CD4-positive, alpha-beta memory T cell (primary cell): ENCODE measurements at regions not wholly inside any gene's neighbourhood (a gene's known extent, or its start where the extent isn't known, plus 50 kb on each side); places are given as distances from the start of the nearest gene placed in this dataset.

Experiments
- CTCF ChIA-PET: fragments of 350-600 bp; sonication (Branson Sonifier 250); formaldehyde crosslinking; loops from one replicate; lab custom pipeline; 2021; ENCODE audit warnings: inconsistent platforms; ENCODE audit not compliant: partially characterized antibody; lab: Charles Lee
- POLR2A ChIA-PET: fragments of 350-600 bp; sonication (Branson Sonifier 250); formaldehyde crosslinking; loops from one replicate; lab custom pipeline; 2021; ENCODE audit not compliant: partially characterized antibody; lab: Charles Lee
- DNase-seq, 5 donors: peaks; one replicate each; pipeline versions ENCODE4 v3.0.0 to v3.0.0-alpha.2; 2020 to 2022; ENCODE audit warnings: mixed read lengths in 1 of 5
- H3K27ac ChIP-seq: one replicate; pipeline ENCODE4 v1.7.0; 2013; ENCODE audit warnings: low read depth, low read length
- H3K27me3 ChIP-seq: 2 replicates; pipeline ENCODE4 v1.7.0; 2013; ENCODE audit warnings: mild to moderate bottlenecking, low read length, moderate library complexity; ENCODE audit not compliant: insufficient read depth
- H3K36me3 ChIP-seq: 2 replicates; pipeline ENCODE4 v1.7.0; 2013; ENCODE audit warnings: mild to moderate bottlenecking, low read length, moderate library complexity; ENCODE audit not compliant: insufficient read depth
- H3K4me1 ChIP-seq: 2 replicates; pipeline ENCODE4 v1.7.0; 2013; ENCODE audit warnings: mild to moderate bottlenecking, low read length, moderate library complexity; ENCODE audit not compliant: insufficient read depth
- H3K4me3 ChIP-seq, 2 donors: one replicate each; pipeline ENCODE4 v1.7.0; 2013; ENCODE audit warnings: low read length in 2 of 2, mild to moderate bottlenecking in 1 of 2
- H3K9me3 ChIP-seq, 2 donors: one replicate each; pipeline ENCODE4 v1.7.0; 2013; ENCODE audit warnings: low read length in 2 of 2, control low read depth in 1 of 2; ENCODE audit not compliant: control insufficient read depth in 1 of 2
- H3K27ac Mint-ChIP-seq, 7 donors: one replicate each; pipeline ENCODE4 v1.8.0; 2020 to 2021; ENCODE audit warnings: mixed read lengths in 7 of 7, mild to moderate bottlenecking in 6 of 7, inconsistent platforms in 3 of 7, moderate library complexity in 3 of 7
- H3K27me3 Mint-ChIP-seq, 2 donors: one replicate each; pipeline ENCODE4 v1.8.0; 2020 to 2021; ENCODE audit warnings: mixed read lengths in 2 of 2
- H3K36me3 Mint-ChIP-seq, 2 donors: one replicate each; pipeline ENCODE4 v1.8.0; 2020 to 2021; ENCODE audit warnings: mixed read lengths in 2 of 2, inconsistent platforms in 1 of 2, mild to moderate bottlenecking in 1 of 2
- H3K4me1 Mint-ChIP-seq, 4 donors: one replicate each; pipeline ENCODE4 v1.8.0; 2020 to 2021; ENCODE audit warnings: mixed read lengths in 4 of 4, mild to moderate bottlenecking in 1 of 4
- H3K4me3 Mint-ChIP-seq, 8 donors: one replicate each; pipeline ENCODE4 v1.8.0; 2020 to 2021; ENCODE audit warnings: mixed read lengths in 8 of 8, mild to moderate bottlenecking in 7 of 8, moderate library complexity in 6 of 8, inconsistent platforms in 3 of 8
- H3K9me3 Mint-ChIP-seq, 8 donors: one replicate each; pipeline ENCODE4 v1.8.0; 2020 to 2021; ENCODE audit warnings: mixed read lengths in 8 of 8, mild to moderate bottlenecking in 5 of 8, inconsistent platforms in 3 of 8, moderate library complexity in 1 of 8
- intact Hi-C: fragments of 100-400 bp; cut with micrococcal nuclease; formaldehyde crosslinking; loops from one replicate; pipeline ENCODE4 v1.15.1; 2023

DNA sequence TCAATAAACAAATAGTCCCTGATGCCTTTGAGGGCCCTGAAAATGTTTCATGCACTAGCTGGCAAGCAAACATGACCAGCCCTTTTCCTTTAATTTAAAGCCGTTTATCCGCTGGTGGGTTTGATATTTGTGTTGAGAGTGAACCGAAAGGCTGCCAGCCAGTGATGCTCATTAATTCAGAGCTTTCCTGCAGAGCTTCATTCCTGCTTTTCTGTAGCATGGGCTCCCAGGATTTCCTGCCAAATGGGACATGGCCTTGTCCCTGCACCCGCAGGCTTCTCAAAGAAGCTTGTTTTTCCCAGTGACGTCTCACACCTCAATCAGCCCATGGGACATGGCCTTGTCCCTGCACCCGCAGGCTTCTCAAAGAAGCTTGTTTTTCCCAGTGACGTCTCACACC is 219.6 kb downstream of the MTHFS start:
- CTCF ChIA-PET: no interaction called here
- Histone ChIP-seq H3K4me1 (no peaks in the 10 kb centered on the region), H3K27ac (no peak overlapping the region), H3K4me3 (no peak overlapping the region), H3K27me3 (peaks cover 4% of the 10 kb centered on the region), H3K9me3 (no peaks in the 10 kb centered on the region), H3K36me3 (no peaks in the 10 kb centered on the region)
- intact Hi-C loops: no loop called here
- POLR2A ChIA-PET: no interaction called here
- Mint-ChIP-seq H3K36me3 (no peaks in the 10 kb centered on the region), H3K27me3 (peaks cover 12 to 17% of the 10 kb centered on the region in 2 donors), H3K27ac (no peak overlapping the region), H3K9me3 (peaks cover 0 to 3% (median 0%) of the 10 kb centered on the region in 8 donors), H3K4me1 (no peaks in the 10 kb centered on the region), H3K4me3 (no peak overlapping the region)
- no peak for DNase-seq

DNA sequence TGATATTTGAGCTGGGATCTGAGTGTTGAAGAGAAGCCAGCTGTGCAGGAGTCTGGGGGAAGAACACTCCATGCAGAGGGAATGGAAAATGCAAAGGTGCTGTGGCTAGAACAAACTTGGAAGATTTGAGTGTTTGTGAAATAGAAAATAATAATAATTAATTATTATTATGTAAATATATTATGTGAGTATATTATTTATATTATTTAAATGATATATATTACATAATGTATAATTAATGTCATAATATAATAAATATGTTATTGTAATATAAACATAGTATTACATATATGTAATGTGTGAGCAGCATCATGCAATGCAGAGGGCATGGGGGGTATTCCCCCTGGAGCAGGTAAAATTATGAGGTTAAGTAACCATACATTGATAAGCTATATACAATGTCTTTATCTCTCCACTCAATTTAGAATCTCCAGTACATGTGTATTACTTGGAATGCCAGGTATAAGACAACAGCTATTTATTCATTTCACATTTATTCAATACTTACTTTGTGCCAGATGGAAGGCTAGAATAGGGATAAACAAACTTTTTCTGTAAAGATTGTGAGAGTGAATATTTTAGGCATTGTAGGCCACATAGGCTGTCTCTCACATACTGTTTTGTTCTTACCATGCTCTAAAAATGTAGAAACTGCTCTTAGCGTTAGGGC is 218.6 kb downstream of the MTHFS start:
- H3K4me3 Mint-ChIP-seq: no peak overlapping the region
- no peak overlapping the region for H3K4me3 ChIP-seq
- H3K9me3 ChIP-seq: no peaks in the 10 kb centered on the region
- H3K4me1 ChIP-seq: no peaks in the 10 kb centered on the region
- H3K27me3 Mint-ChIP-seq: peaks cover 14 to 23% of the 10 kb centered on the region in 2 donors
- H3K9me3 Mint-ChIP-seq: peaks cover 0 to 3% (median 0%) of the 10 kb centered on the region in 8 donors
- DNase-seq: no peak
- CTCF ChIA-PET: no interaction called here
- no peaks in the 10 kb centered on the region for H3K4me1 Mint-ChIP-seq
- H3K27me3 ChIP-seq: no peaks in the 10 kb centered on the region
- no peak overlapping the region for H3K27ac ChIP-seq
- POLR2A ChIA-PET: no interaction called here
- intact Hi-C loops: no loop called here
- H3K27ac Mint-ChIP-seq: peak overlapping the region in 1 of 7 donors; percentile 31
- no peaks in the 10 kb centered on the region for H3K36me3 ChIP-seq
- H3K36me3 Mint-ChIP-seq: no peaks in the 10 kb centered on the region

DNA sequence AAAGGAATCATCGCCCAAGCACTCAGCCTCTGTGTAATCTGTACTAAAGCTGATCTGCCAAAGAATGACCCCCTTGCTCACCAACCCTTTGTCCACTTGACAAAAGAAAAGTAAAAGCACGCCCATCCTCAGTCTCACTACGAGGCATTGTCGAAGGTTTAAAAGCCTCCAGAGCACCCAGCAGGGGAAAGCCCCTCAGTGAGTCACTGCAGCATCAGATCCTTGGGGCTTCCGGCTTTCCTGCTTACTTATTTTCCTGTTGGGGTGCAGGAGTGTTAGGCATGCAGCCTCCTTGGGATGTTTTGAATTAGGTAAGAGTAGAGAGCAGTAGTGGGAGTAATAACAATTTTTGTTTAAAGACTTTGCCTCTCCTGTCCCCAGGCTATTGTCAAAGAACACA is 216.1 kb downstream of the MTHFS start:
- Mint-ChIP-seq H3K27ac (no peak overlapping the region), H3K4me3 (no peak overlapping the region), H3K36me3 (no peaks in the 10 kb centered on the region), H3K27me3 (peaks cover 3 to 14% of the 10 kb centered on the region in 2 donors), H3K9me3 (peaks cover 0 to under 1% (median 0%) of the 10 kb centered on the region in 8 donors), H3K4me1 (no peaks in the 10 kb centered on the region)
- Histone ChIP-seq H3K4me3 (no peak overlapping the region), H3K36me3 (no peaks in the 10 kb centered on the region), H3K4me1 (no peaks in the 10 kb centered on the region), H3K27me3 (no peaks in the 10 kb centered on the region), H3K9me3 (no peaks in the 10 kb centered on the region), H3K27ac (no peak overlapping the region)
- DNase-seq: no peak
- ChIA-PET CTCF (no interaction called here), POLR2A (no interaction called here)
- intact Hi-C loops: no loop called here

DNA sequence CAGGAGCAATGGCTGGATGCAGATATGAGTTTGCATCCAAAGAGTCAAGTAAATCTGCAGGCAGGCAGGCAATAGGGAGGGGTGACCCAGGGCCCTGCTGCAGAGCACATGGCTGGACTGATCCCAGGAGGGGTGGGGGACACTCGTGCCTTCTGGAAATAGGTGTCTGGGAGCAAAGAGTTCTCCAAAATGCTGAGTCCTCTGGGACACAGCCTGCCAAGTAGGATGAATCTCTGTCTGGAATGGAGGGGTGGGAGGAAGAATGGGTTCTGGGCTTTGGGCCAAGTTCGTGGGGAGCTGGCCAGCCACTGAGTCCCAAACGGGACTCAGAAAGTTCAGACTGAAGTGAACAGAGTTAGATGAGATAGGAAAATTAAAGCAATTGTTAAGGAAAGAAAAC is 214.5 kb downstream of the MTHFS start:
- no peak for DNase-seq
- H3K27ac Mint-ChIP-seq: no peak overlapping the region
- no peaks in the 10 kb centered on the region for H3K36me3 Mint-ChIP-seq
- ChIA-PET POLR2A (no interaction called here), CTCF (no interaction called here)
- no peaks in the 10 kb centered on the region for H3K9me3 ChIP-seq
- no peak overlapping the region for H3K27ac ChIP-seq
- H3K4me3 ChIP-seq: no peak overlapping the region
- peaks cover 6 to 17% of the 10 kb centered on the region in 2 donors for H3K27me3 Mint-ChIP-seq
- H3K36me3 ChIP-seq: no peaks in the 10 kb centered on the region
- H3K4me1 Mint-ChIP-seq: no peaks in the 10 kb centered on the region
- intact Hi-C loops: no loop called here
- no peak overlapping the region for H3K4me3 Mint-ChIP-seq
- no peaks in the 10 kb centered on the region for H3K4me1 ChIP-seq
- H3K9me3 Mint-ChIP-seq: peaks cover 0 to 2% (median 0%) of the 10 kb centered on the region in 8 donors
- no peaks in the 10 kb centered on the region for H3K27me3 ChIP-seq

DNA sequence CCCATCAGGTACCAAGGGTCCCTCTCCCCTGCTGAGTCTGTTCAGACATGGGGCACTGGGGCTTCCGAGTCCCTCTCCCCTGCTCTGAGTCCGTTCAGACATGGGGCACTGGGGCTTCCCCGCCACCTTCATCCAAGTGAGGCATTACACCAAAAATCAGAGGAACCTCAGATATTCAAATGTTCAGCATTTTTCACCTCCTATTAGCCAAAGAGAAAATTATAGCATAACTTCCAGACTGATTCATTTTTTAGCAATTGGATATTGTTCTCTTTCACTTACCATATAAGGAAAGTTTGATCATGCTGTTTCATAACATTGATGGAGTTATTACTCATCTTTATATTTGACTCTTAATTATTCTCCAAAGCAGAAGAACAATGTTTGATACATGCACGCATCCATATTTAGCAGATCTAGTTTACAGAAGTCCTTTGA is 213.9 kb downstream of the MTHFS start:
- Mint-ChIP-seq H3K36me3 (no peaks in the 10 kb centered on the region), H3K4me3 (no peak overlapping the region), H3K27ac (no peak overlapping the region), H3K27me3 (peaks cover 6 to 17% of the 10 kb centered on the region in 2 donors), H3K9me3 (peaks cover 0 to 2% (median 0%) of the 10 kb centered on the region in 8 donors), H3K4me1 (no peaks in the 10 kb centered on the region)
- no peaks in the 10 kb centered on the region for H3K9me3 ChIP-seq
- H3K27me3 ChIP-seq: no peaks in the 10 kb centered on the region
- no peak for DNase-seq
- no peak overlapping the region for H3K27ac ChIP-seq
- intact Hi-C loops: no loop called here
- H3K4me1 ChIP-seq: no peaks in the 10 kb centered on the region
- no peaks in the 10 kb centered on the region for H3K36me3 ChIP-seq
- CTCF ChIA-PET: no interaction called here
- H3K4me3 ChIP-seq: no peak overlapping the region
- POLR2A ChIA-PET: no interaction called here

DNA sequence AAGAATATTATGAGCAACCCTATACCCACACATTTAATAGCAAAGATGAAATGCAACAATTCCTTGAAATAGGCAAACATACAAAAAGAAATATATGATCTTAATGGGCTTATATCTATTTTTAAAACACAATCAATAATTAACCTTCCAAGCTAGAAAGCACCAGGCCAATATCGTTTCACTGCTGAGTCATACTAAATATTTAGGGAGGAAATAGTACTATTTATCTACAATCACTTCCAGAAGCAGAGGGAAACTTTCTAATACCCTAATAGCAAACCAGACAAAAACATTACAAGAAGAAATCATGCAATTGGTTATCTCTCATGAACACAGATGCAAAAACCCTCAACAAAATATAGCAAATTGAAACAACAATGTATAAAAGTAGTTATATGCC is 207.8 kb downstream of the MTHFS start:
- CTCF ChIA-PET: no interaction called here
- Mint-ChIP-seq H3K27me3 (peaks cover 5 to 7% of the 10 kb centered on the region in 2 donors), H3K36me3 (no peaks in the 10 kb centered on the region)

DNA sequence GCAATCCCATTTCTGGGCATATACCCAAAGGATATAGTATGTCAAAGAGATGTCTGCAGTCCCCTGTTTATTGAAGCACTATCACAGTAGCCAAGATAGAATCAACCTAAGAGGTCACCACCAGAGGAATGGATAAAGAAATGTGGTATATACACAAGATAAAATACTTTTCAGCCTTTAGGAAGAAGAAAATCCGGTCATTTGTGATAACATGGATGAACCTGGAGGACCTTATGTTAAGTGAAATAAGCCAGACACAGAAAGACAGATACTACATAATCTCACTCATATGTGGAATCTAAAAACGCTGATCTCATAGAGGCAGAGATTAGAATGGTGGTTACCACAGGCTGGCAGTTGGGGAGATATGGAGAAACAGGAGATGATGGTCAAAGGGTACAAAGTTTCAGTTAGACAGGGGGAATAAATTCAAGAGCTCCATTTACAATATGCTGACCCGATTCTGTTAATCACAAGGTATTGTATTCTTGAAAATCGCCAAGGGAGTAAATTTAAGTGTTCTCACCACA is 195.8 kb downstream of the MTHFS start:
- intact Hi-C loops: no loop called here
- Histone ChIP-seq H3K27me3 (no peaks in the 10 kb centered on the region), H3K27ac (no peak overlapping the region), H3K9me3 (no peaks in the 10 kb centered on the region), H3K4me3 (no peak overlapping the region), H3K36me3 (no peaks in the 10 kb centered on the region), H3K4me1 (no peaks in the 10 kb centered on the region)
- Mint-ChIP-seq H3K4me1 (no peaks in the 10 kb centered on the region), H3K9me3 (peaks cover 0 to 2% (median 0%) of the 10 kb centered on the region in 8 donors), H3K27ac (no peak overlapping the region), H3K4me3 (no peak overlapping the region), H3K36me3 (no peaks in the 10 kb centered on the region), H3K27me3 (peaks cover 4 to 7% of the 10 kb centered on the region in 2 donors)
- no peak for DNase-seq
- ChIA-PET POLR2A (no interaction called here), CTCF (no interaction called here)

More for the DNA sequence above, 207.8 kb downstream of the MTHFS start:
- no peaks in the 10 kb centered on the region for H3K27me3 ChIP-seq
- no peak overlapping the region for H3K4me3 ChIP-seq
- no peaks in the 10 kb centered on the region for H3K9me3 ChIP-seq
- no peaks in the 10 kb centered on the region for H3K36me3 ChIP-seq
- H3K27ac ChIP-seq: no peak overlapping the region
- intact Hi-C loops: no loop called here
- H3K4me3 Mint-ChIP-seq: no peak overlapping the region
- no peak overlapping the region for H3K27ac Mint-ChIP-seq
- POLR2A ChIA-PET: no interaction called here
- no peaks in the 10 kb centered on the region for H3K4me1 Mint-ChIP-seq
- peaks cover 0 to 37% (median 15%) of the 10 kb centered on the region in 8 donors for H3K9me3 Mint-ChIP-seq
- H3K4me1 ChIP-seq: no peaks in the 10 kb centered on the region
- no peak for DNase-seq
